Activated CD4-positive, alpha-beta T cell treated with anti-CD3 and anti-CD28 coated beads, Interleukin-2, Interleukin-4, amounts not matched to agents 100 ng/mL and 50 ng/mL, durations not matched to agents 16 hours and 8 hours (primary cell): ENCODE measurements at regions not wholly inside any gene's neighbourhood (a gene's known extent, or its start where the extent isn't known, plus 50 kb on each side); places are given as distances from the start of the nearest gene placed in this dataset.

ENCODE experiments used
- DNase-seq: peaks from one replicate; pipeline ENCODE4 v3.0.0-alpha.2; 2020; ENCODE audit warnings: low spot score

- no peak for DNase-seq
Measured at GRCh38 chr13:53144826-53145225, 116.2 kb downstream of the OLFM4 start.

GRCh38 chr13:53150568-53150967, 122.0 kb downstream of the OLFM4 start:
- no peak for DNase-seq

- peak; percentile 55 for DNase-seq
Measured at GRCh38 chr13:53151336-53152056, 122.9 kb downstream of the OLFM4 start.

- no peak for DNase-seq
Measured at GRCh38 chr13:53152057-53152421, 123.4 kb downstream of the OLFM4 start.

GRCh38 chr13:53158201-53158600, 129.6 kb downstream of the OLFM4 start:
- DNase-seq = no peak

GRCh38 chr13:53159431-53159830, 130.8 kb downstream of the OLFM4 start:
- DNase-seq = no peak

GRCh38 chr13:53160211-53160610, 131.6 kb downstream of the OLFM4 start:
- no peak for DNase-seq

GRCh38 chr13:53161251-53161650, 132.6 kb downstream of the OLFM4 start:
- no peak for DNase-seq

- DNase-seq = no peak
Measured at GRCh38 chr13:53165261-53165660, 136.6 kb downstream of the OLFM4 start.

GRCh38 chr13:53167561-53167960, 138.9 kb downstream of the OLFM4 start:
- no peak for DNase-seq

- DNase-seq = no peak
Measured at GRCh38 chr13:53170910-53171309, 142.3 kb downstream of the OLFM4 start.

GRCh38 chr13:53174545-53174944, 145.9 kb downstream of the OLFM4 start:
- no peak for DNase-seq

GRCh38 chr13:53180684-53181083, 152.1 kb downstream of the OLFM4 start:
- no peak for DNase-seq

- DNase-seq = no peak
Measured at GRCh38 chr13:53182724-53183123, 154.1 kb downstream of the OLFM4 start.

GRCh38 chr13:53188120-53188519, 159.5 kb downstream of the OLFM4 start:
- DNase-seq = no peak

- no peak for DNase-seq
Measured at GRCh38 chr13:53189162-53189561, 160.5 kb downstream of the OLFM4 start.

- DNase-seq = no peak
Measured at GRCh38 chr13:53191091-53191490, 162.5 kb downstream of the OLFM4 start.

- DNase-seq = no peak
Measured at GRCh38 chr13:53197424-53197823, 168.8 kb downstream of the OLFM4 start.

GRCh38 chr13:53198017-53198416, 169.4 kb downstream of the OLFM4 start:
- no peak for DNase-seq

GRCh38 chr13:53198736-53199135, 170.1 kb downstream of the OLFM4 start:
- no peak for DNase-seq

GRCh38 chr13:53200075-53200474, 171.5 kb downstream of the OLFM4 start:
- no peak for DNase-seq

GRCh38 chr13:53200498-53201453, 172.2 kb downstream of the OLFM4 start:
- no peak for DNase-seq
